HG02840 (cell line): ENCODE measurements at regions not wholly inside any gene's neighbourhood (a gene's known extent, or its start where the extent isn't known, plus 50 kb on each side); places are given as distances from the start of the nearest gene placed in this dataset.

ENCODE experiments used
- ATAC-seq: cut with Tn5 transposase; IDR thresholded peaks from one replicate; pipeline ENCODE4 v1.9.1; 2021; ENCODE audit warnings: mild to moderate bottlenecking, moderate library complexity, moderate number of reproducible peaks; ENCODE audit not compliant: unreplicated experiment, low FRiP score

GRCh38 chrX:11949291-11949690 is 189.0 kb upstream of the FRMPD4 start:
- ATAC-seq = no peak

DNA sequence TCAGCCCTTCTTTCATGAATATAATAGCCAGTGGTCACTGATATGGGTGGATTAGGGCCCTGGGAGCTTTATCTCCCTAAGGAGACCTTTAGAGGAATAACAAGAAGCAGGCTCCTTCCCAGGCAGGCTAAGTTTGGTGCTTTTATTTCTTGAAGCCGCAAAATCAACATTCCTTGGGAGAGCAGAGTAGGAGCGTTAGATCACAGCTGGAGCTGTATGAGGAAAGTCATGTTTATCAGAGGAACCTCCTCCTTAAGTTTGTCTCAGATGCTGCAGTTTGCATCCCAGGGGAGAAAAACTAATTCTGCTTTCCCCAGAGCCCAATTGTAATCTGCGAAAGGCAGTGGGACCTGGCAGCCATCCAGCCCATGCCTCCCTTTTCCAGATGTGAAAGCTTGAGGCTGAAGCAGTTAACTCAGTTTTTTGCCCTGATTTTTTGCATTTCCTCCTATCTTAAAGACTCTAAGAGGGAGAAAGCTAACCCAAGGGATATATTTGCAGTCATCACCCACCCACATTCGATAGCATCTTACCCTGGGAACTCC is 186.0 kb upstream of the FRMPD4 start:
- no peak for ATAC-seq

DNA sequence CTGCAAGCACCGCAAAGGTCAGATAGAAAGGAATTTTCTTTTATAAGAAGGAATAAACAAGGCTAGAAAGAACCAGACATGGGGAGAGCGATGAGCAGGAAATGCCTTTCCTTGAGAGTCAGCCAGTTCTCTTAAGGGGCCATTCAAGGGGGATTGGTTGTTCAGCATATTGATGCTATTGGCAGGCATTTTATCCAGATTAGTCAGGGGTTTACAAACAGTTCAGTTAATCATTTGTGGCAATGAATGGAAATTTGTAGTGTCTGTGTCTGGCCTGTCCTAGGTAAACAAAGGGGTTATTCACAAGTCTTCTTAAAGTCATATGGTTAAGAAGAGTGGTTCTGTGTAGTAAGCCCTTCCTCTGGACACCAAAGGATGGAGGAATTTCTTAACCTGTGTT is 184.7 kb upstream of the FRMPD4 start:
- no peak for ATAC-seq

GRCh38 chrX:11954176-11954575 is 184.1 kb upstream of the FRMPD4 start:
- ATAC-seq = no peak

DNA sequence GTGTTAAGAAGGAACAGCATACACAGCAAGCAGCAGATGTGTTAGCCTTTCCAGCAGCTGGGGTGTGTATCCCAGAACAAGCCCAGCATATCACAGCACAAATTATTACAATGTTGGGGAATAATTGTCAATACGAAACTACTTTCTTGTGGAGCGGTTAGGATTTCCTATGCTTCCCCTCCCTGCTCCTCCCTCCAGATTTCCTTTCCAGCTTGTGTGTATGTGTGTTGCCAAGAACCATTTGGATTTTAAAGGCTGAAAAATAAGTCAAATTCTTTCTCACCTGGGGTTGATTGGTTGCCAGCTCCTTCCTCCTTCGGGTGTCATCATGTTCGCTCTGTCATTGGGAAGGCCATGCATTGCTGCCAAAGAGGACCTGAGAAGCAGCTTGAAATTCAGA is 178.2 kb upstream of the FRMPD4 start:
- ATAC-seq = no peak

GRCh38 chrX:11965436-11965835 is 172.8 kb upstream of the FRMPD4 start:
- no peak for ATAC-seq

GRCh38 chrX:11967986-11968869 is 170.0 kb upstream of the FRMPD4 start:
- no peak for ATAC-seq

DNA sequence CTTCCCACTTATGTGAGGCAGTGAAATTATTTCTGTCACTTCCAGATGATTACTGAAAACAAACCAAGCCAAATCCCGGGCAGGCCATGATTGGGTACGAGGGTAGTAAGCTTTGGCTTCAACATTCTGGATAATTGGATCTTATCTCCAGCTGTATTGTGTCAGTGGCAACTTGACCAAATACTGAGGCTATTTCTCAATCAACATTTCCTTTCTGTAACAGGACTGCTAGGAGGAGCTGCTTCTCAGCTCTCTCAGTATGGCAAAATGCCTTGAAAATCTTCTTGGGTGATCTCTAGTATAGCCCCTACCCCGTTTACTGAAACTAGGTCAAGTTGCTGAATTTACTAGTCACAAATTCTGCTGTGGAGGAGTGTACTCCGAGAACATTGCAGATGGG is 169.3 kb upstream of the FRMPD4 start:
- no peak for ATAC-seq

DNA sequence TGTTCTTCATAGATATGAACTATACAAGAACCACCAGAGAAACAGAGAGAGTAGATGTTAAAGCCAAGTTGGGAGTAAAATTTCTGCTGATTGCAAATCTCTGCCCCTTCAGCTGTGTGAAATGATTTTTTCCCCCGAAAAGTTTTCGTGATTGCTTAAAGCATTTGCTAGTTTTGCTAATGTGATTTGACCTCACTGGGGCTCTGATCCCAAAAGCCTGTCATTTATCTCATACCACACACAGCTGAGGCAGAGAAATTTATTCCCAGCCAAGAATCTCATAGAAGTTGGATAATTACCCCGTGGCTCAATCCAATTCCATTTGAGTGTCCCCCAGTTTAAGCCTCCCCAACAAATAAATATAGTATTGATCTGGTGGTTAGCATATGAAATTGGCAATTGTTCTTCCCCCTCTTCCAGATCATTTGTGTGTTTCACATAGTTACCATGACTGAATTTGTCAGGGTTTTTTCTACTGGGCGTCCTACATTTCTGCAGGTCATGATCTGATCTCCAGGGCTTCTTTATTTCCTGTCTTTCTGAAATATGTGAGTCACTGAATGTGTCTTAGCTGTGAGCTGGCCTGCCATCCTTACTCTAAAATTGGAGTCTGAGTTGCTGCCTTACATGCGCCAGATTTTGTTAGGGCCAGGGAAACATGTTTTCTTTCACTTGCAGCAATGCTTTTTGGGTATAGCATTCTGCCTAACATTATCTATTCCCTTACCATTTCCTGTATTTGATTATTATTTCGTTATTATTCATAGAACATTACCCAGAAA is 167.5 kb upstream of the FRMPD4 start:
- no peak for ATAC-seq

DNA sequence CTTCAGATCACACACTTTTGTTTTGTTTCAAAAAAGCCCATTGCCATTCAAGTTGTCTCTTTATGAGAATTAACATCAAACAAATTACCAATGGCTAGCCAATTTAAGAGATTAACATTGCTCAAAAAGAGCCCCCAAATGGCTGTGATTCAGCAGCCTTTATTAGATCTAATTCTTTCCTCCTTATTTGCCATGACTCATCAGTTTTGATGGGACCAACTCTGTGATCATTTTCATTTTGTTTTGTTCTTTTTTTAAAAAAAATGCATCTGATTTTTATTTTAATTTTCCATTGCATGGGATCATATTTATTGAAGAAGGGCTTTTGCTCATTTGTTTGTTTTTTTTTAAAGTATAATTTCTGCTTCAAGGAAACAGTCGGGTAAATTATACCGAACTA is 161.6 kb upstream of the FRMPD4 start:
- no peak for ATAC-seq

DNA sequence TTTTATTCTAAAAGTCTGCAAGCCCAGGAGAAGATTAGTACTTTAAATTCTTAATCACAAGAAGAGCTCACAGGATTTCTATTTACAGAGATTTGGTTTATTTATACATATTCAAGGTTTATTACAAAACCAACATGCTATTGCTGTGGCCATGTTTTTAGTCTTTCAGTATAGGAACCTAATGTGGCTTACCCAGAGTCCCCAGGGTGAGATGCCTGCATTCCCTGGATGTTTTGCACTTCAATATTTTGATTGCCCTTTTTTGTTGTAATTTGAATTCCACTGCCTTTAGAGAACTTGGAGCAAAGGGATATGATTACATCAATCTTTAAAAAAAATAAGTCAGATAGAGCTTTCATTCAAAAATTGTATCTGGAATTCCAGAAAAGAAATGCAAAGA is 146.0 kb upstream of the FRMPD4 start:
- no peak for ATAC-seq

- no peak for ATAC-seq
Measured at GRCh38 chrX:11995146-11995545, 143.1 kb upstream of the FRMPD4 start.

DNA sequence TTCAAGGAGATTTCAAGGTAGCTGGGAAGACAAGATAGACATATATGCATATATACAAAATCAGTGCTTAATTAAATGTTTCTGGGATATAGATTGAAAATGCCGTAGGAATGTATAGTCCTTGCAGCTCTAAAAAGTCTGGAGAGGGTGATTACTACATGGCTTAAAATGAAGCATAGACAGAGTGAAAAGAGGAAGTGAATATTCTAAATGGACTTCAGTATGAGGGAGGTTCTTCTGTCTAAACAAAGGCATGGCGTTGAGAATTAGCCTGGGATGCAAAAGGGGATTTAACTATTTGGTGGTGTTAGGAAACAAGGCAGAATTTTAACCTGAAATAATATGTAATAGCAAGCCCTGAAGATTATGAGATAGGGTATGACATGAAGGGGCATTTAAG is 141.5 kb upstream of the FRMPD4 start:
- no peak for ATAC-seq

DNA sequence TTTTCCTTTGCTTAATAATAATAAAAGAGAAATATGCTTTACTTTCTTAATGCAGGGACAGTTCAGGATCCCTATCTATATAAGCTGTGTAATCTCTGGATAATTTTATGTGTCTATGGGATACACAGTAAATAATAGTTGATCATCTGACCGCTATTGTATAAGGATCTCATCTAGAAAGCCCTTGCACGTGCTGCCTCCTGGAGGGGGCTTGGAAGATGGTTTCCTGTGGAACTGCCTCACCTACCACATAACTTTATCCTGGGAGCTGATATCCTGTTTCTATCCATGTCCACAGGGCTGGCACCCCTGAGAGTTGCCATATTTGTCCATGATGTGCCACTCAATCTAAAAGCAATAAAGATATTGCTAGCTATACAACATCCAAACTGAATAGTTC is 139.3 kb upstream of the FRMPD4 start:
- ATAC-seq = no peak

- ATAC-seq = no peak
Measured at GRCh38 chrX:12002876-12003275, 135.4 kb upstream of the FRMPD4 start.

DNA sequence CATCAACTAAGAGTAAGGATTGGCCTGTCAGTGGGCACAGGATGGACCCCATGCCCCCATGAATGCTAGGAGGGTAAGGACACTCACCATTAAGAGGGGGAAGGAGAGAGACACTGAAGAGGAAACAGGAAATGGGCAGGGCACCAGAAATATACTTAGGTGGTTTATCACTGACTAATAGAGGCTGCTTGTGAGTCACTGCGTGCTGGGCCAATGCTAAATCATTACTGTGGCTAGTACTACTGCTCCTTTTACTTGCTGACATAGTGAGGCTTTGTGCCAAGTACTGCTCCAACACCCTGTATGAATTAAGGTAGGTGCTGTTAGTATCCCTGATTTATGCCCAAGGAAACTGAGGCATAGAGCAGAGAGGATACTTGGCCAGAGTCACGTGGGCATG is 130.4 kb upstream of the FRMPD4 start:
- no peak for ATAC-seq

DNA sequence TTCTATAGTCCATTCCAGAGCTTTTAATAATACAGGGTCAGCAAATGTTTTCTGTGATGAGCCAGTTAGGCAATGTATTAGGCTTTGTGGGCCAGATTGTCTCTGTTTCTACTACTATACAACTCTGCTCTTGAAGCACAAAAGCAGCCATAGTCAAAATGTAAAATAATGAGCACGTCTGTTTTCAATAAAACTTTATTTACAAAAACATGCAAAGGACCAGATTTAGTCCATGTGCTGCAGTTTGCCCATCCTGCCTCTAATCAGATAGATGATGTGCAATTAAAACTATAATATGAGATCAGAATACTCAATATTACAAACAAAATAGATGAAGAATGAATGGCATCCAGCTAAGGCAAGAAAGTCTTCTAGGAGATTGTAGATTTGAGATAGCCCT is 127.8 kb upstream of the FRMPD4 start:
- no peak for ATAC-seq

- no peak for ATAC-seq
Measured at GRCh38 chrX:12011075-12011474, 127.2 kb upstream of the FRMPD4 start.

DNA sequence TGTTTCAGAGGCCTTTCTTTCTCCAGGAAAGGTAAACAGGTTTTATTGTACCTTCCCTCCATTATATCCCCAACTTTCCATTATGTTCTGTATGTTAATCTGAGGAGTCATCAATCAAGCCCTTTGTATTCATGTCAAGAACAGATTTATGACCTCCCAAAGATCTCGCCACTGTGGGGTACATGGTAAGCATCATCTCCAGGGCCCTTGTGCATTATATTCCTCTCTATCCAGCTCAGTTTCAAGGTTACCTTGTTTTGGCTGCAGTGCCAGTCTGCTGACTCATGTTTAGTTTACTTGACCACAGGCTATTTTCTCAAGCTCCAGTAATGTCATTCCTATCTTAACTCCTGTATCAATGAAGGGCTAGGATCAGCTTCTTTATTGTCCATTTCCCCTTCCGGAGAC is 125.1 kb upstream of the FRMPD4 start:
- no peak for ATAC-seq

DNA sequence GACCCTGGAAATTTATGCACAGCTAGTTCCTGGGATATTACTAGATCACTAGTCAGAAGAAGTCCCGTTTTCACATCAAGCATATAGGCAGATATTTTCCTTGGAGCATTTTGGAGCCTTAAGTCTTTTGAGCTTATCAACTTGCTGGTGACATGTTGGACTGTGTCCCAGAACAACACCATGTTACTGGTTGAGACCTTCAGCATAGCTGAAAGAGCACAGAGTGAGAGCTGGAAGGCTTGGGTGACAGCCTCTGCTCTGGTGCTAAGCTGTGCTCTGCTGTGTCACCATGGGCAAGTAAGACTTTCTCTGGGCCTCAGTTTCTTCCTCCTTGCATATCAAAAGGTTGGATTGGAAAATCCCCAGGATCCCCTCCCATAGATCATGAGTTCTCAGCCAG is 116.6 kb upstream of the FRMPD4 start:
- no peak for ATAC-seq

GRCh38 chrX:12026481-12026880 is 111.8 kb upstream of the FRMPD4 start:
- no peak for ATAC-seq

- ATAC-seq = no peak
Measured at GRCh38 chrX:12032082-12032481, 106.2 kb upstream of the FRMPD4 start.
